MM.1S (cell line): ENCODE measurements at regions not wholly inside any gene's neighbourhood (a gene's known extent, or its start where the extent isn't known, plus 50 kb on each side); places are given as distances from the start of the nearest gene placed in this dataset.

Source experiments
- DNase-seq: peaks from one replicate; pipeline ENCODE4 v3.0.0-alpha.2; 2015
- H2AFZ ChIP-seq: fragments of 300-600 bp; sonication (generic); 2 replicates; pipeline ENCODE4 v1.6.0; 2016; ENCODE audit warnings: antibody characterized with exemption, low read length
- H3F3A ChIP-seq: fragments of 300-600 bp; sonication (generic); 2 replicates; pipeline ENCODE4 v1.6.1; 2016; ENCODE audit warnings: mild to moderate bottlenecking, antibody characterized with exemption, low read length, moderate library complexity, mixed read lengths; ENCODE audit not compliant: insufficient read depth
- H3K27ac ChIP-seq: fragments of 300-600 bp; sonication (generic); 2 replicates; pipeline ENCODE4 v1.5.1; 2016; ENCODE audit warnings: mild to moderate bottlenecking, low read length
- H3K27me3 ChIP-seq: fragments of 300-600 bp; sonication (generic); replicated peaks from 2 replicates; pipeline ENCODE4 v1.6.0; 2016; ENCODE audit warnings: low read length; ENCODE audit not compliant: insufficient read depth
- H3K36me3 ChIP-seq: fragments of 300-600 bp; sonication (generic); replicated peaks from 2 replicates; pipeline ENCODE4 v1.6.1; 2016; ENCODE audit warnings: mild to moderate bottlenecking, low read length, mixed read lengths; ENCODE audit not compliant: insufficient read depth
- H3K4me1 ChIP-seq: fragments of 300-600 bp; sonication (generic); 2 replicates; pipeline ENCODE4 v1.6.1; 2016; ENCODE audit warnings: low read length, mixed read lengths
- H3K4me2 ChIP-seq: fragments of 300-600 bp; sonication (generic); 2 replicates; pipeline ENCODE4 v1.6.0; 2016; ENCODE audit warnings: low read depth, low read length
- H3K4me3 ChIP-seq: fragments of 300-600 bp; sonication (generic); 2 replicates; pipeline ENCODE4 v1.5.1; 2016; ENCODE audit warnings: low read length, mixed read lengths
- H3K79me2 ChIP-seq: fragments of 300-600 bp; sonication (generic); 2 replicates; pipeline ENCODE4 v1.6.1; 2016; ENCODE audit warnings: mixed run types, low read length, mixed read lengths
- H3K9ac ChIP-seq: fragments of 300-600 bp; sonication (generic); 2 replicates; pipeline ENCODE4 v1.6.1; 2016; ENCODE audit warnings: low read length, mixed read lengths
- H3K9me2 ChIP-seq: fragments of 300-600 bp; sonication (generic); replicated peaks from 2 replicates; pipeline ENCODE4 v1.6.1; 2016; ENCODE audit warnings: mild to moderate bottlenecking, low read length, mixed read lengths; ENCODE audit not compliant: insufficient read depth
- H3K9me3 ChIP-seq: fragments of 300-600 bp; sonication (generic); replicated peaks from 2 replicates; pipeline ENCODE4 v1.6.1; 2016; ENCODE audit warnings: mild to moderate bottlenecking, low read length, mixed read lengths; ENCODE audit not compliant: insufficient read depth
- H4K20me1 ChIP-seq: fragments of 300-600 bp; sonication (generic); 2 replicates; pipeline ENCODE4 v1.6.1; 2016; ENCODE audit warnings: mild to moderate bottlenecking, low read length, moderate library complexity, mixed read lengths; ENCODE audit not compliant: insufficient read depth
- CTCF ChIP-seq: fragments of 300-600 bp; sonication (generic); IDR thresholded peaks from 2 replicates; pipeline ENCODE4 v1.5.1; 2016; ENCODE audit warnings: antibody characterized with exemption, low read length, mixed read lengths
- EZH2 ChIP-seq: fragments of 300-600 bp; sonication (generic); optimal IDR thresholded peaks from 2 replicates; pipeline ENCODE3; 2017; ENCODE audit warnings: low read depth, mild to moderate bottlenecking, antibody characterized with exemption, low read length, mixed read lengths
- EZH2phosphoT487 ChIP-seq: fragments of 300-600 bp; sonication (generic); IDR thresholded peaks from 2 replicates; pipeline ENCODE4 v1.6.1; 2018; ENCODE audit warnings: antibody characterized with exemption, low read length

- no peaks in the 10 kb centered on the region for H3K79me2 ChIP-seq
- no peaks in the 10 kb centered on the region for H3K36me3 ChIP-seq
- H4K20me1 ChIP-seq, result no peaks in the 10 kb centered on the region
- H3K4me2 ChIP-seq, result no peak overlapping the region
- H3K4me1 ChIP-seq, result no peaks in the 10 kb centered on the region
- no peaks in the 10 kb centered on the region for H3K27me3 ChIP-seq
- H3K9ac ChIP-seq, result no peak overlapping the region
- no peaks in the 10 kb centered on the region for H3K9me3 ChIP-seq
- no peak overlapping the region for H2AFZ ChIP-seq
- H3K4me3 ChIP-seq, result no peak overlapping the region
- TF ChIP-seq CTCF (no peak), EZH2phosphoT487 (no peak), EZH2 (no peak)
- no peaks in the 10 kb centered on the region for H3K9me2 ChIP-seq
- H3K27ac ChIP-seq, result no peak overlapping the region
- DNase-seq, result no peak
- H3F3A ChIP-seq, result no peaks in the 10 kb centered on the region
Observed at GRCh38 chr2:6421138-6421730, 444.5 kb downstream of the CMPK2 start.

GRCh38 chr2:6421888-6422287 lies 443.8 kb downstream of the CMPK2 start:
- H3K4me1 ChIP-seq, result no peaks in the 10 kb centered on the region
- no peaks in the 10 kb centered on the region for H4K20me1 ChIP-seq
- H3K9me2 ChIP-seq, result no peaks in the 10 kb centered on the region
- H3K9ac ChIP-seq, result no peak overlapping the region
- H3K36me3 ChIP-seq, result no peaks in the 10 kb centered on the region
- H3K4me3 ChIP-seq, result no peak overlapping the region
- H3F3A ChIP-seq, result no peaks in the 10 kb centered on the region
- no peaks in the 10 kb centered on the region for H3K27me3 ChIP-seq
- H3K27ac ChIP-seq, result no peak overlapping the region
- no peak overlapping the region for H2AFZ ChIP-seq
- no peak for DNase-seq
- H3K4me2 ChIP-seq, result no peak overlapping the region
- no peaks in the 10 kb centered on the region for H3K79me2 ChIP-seq
- no peaks in the 10 kb centered on the region for H3K9me3 ChIP-seq
- no peak for TF ChIP-seq EZH2
- TF ChIP-seq CTCF, result no peak
- no peak for TF ChIP-seq EZH2phosphoT487

GRCh38 chr2:6423157-6423556 lies 442.6 kb downstream of the CMPK2 start:
- no peaks in the 10 kb centered on the region for H3K9me3 ChIP-seq
- no peaks in the 10 kb centered on the region for H3K36me3 ChIP-seq

More at GRCh38 chr2:6423157-6423556, 442.6 kb downstream of the CMPK2 start:
- no peak overlapping the region for H3K27ac ChIP-seq
- no peak for DNase-seq
- no peak overlapping the region for H3K4me2 ChIP-seq
- TF ChIP-seq CTCF (no peak), EZH2 (no peak), EZH2phosphoT487 (no peak)
- H3F3A ChIP-seq, result no peaks in the 10 kb centered on the region
- H3K4me3 ChIP-seq, result no peak overlapping the region
- no peaks in the 10 kb centered on the region for H3K79me2 ChIP-seq
- no peaks in the 10 kb centered on the region for H3K4me1 ChIP-seq
- no peak overlapping the region for H2AFZ ChIP-seq
- no peaks in the 10 kb centered on the region for H3K27me3 ChIP-seq
- H4K20me1 ChIP-seq, result no peaks in the 10 kb centered on the region
- H3K9ac ChIP-seq, result no peak overlapping the region
- H3K9me2 ChIP-seq, result no peaks in the 10 kb centered on the region
